GM23338 (cell line): ENCODE measurements at regions not wholly inside any gene's neighbourhood (a gene's known extent, or its start where the extent isn't known, plus 50 kb on each side); places are given as distances from the start of the nearest gene placed in this dataset.

Experiments used
- ATAC-seq: fragments of 200-7000 bp; cut with Tn5 transposase; 3 replicates; pipeline ENCODE4 v1.9.1; 2020
- DNase-seq: peaks from one replicate; pipeline ENCODE4 v3.0.0-alpha.2; 2015; ENCODE audit warnings: low spot score
- H2AFZ ChIP-seq: fragments of 200-600 bp; sonication (generic); 2 replicates; pipeline ENCODE4 v1.8.0; 2016; ENCODE audit warnings: antibody characterized with exemption, mild to moderate bottlenecking, moderate library complexity
- H3F3A ChIP-seq: fragments of 200-600 bp; sonication (generic); replicated peaks from 2 replicates; pipeline ENCODE4 v1.8.0; 2017; ENCODE audit warnings: antibody characterized with exemption, mixed run types, low read depth
- H3K27ac ChIP-seq: fragments of 200-600 bp; sonication (generic); 2 replicates; pipeline ENCODE4 v1.6.1; 2016; ENCODE audit warnings: low read depth
- H3K27me3 ChIP-seq: fragments of 200-600 bp; sonication (generic); 2 replicates; pipeline ENCODE4 v1.8.0; 2016; ENCODE audit warnings: mild to moderate bottlenecking, mixed run types, moderate library complexity; ENCODE audit not compliant: insufficient read depth
- H3K36me3 ChIP-seq: fragments of 200-600 bp; sonication (generic); 2 replicates; pipeline ENCODE4 v1.8.0; 2016; ENCODE audit warnings: mild to moderate bottlenecking; ENCODE audit not compliant: insufficient read depth
- H3K4me1 ChIP-seq: fragments of 200-600 bp; sonication (generic); 2 replicates; pipeline ENCODE4 v1.8.0; 2016; ENCODE audit warnings: mild to moderate bottlenecking, moderate library complexity; ENCODE audit not compliant: insufficient read depth
- H3K4me2 ChIP-seq: fragments of 200-600 bp; sonication (generic); 2 replicates; pipeline ENCODE4 v1.7.1; 2017; ENCODE audit warnings: mixed run types
- H3K4me3 ChIP-seq: fragments of 200-600 bp; sonication (generic); 2 replicates; pipeline ENCODE4 v1.6.1; 2016; ENCODE audit warnings: mixed run types
- H3K79me2 ChIP-seq: fragments of 200-600 bp; sonication (generic); replicated peaks from 2 replicates; pipeline ENCODE4 v1.8.0; 2017; ENCODE audit warnings: mild to moderate bottlenecking; ENCODE audit not compliant: insufficient read depth
- H3K9me2 ChIP-seq: fragments of 200-600 bp; sonication (generic); 2 replicates; pipeline ENCODE4 v1.8.0; 2017; ENCODE audit not compliant: insufficient read depth
- H4K20me1 ChIP-seq: fragments of 200-600 bp; sonication (generic); replicated peaks from 2 replicates; pipeline ENCODE4 v1.8.0; 2017; ENCODE audit warnings: mild to moderate bottlenecking; ENCODE audit not compliant: insufficient read depth
- H3K27ac Mint-ChIP-seq: 2 replicates; pipeline ENCODE4 v1.8.0; 2020; ENCODE audit warnings: inconsistent platforms, mild to moderate bottlenecking, moderate library complexity, mixed read lengths
- H3K27me3 Mint-ChIP-seq: 3 replicates; pipeline ENCODE4 v1.8.0; 2022; ENCODE audit warnings: low read depth, mild to moderate bottlenecking, moderate library complexity, mixed read lengths, inconsistent platforms; ENCODE audit not compliant: insufficient read depth, poor library complexity
- H3K36me3 Mint-ChIP-seq: 3 replicates; pipeline ENCODE4 v1.8.0; 2021; ENCODE audit warnings: low read depth, mild to moderate bottlenecking, inconsistent platforms, moderate library complexity, mixed read lengths
- H3K4me1 Mint-ChIP-seq: 3 replicates; pipeline ENCODE4 v1.8.0; 2020; ENCODE audit warnings: mild to moderate bottlenecking, inconsistent platforms, mixed read lengths
- H3K4me3 Mint-ChIP-seq: 3 replicates; pipeline ENCODE4 v1.8.0; 2021; ENCODE audit warnings: moderate library complexity, mild to moderate bottlenecking, inconsistent platforms, mixed read lengths
- H3K9me3 Mint-ChIP-seq: 3 replicates; pipeline ENCODE4 v1.8.0; 2020; ENCODE audit warnings: moderate library complexity, mild to moderate bottlenecking, inconsistent platforms, mixed read lengths
- CREB1 ChIP-seq: fragments of 250-450 bp; sonication (Bioruptor Pico); IDR thresholded peaks from 2 replicates; pipeline ENCODE4 v1.5.0; 2020; ENCODE audit warnings: low read depth, mild to moderate bottlenecking, moderate library complexity
- EZH2phosphoT487 ChIP-seq: fragments of 200-600 bp; sonication (generic); IDR thresholded peaks from one replicate; pipeline ENCODE4 v1.8.1; 2018; ENCODE audit warnings: antibody characterized with exemption; ENCODE audit not compliant: unreplicated experiment
- JUNB ChIP-seq: IDR thresholded peaks from one replicate; pipeline ENCODE4 v1.6.1; 2016; ENCODE audit warnings: antibody characterized with exemption; ENCODE audit not compliant: unreplicated experiment
- NANOG ChIP-seq: IDR thresholded peaks from 2 replicates; pipeline ENCODE4 v1.6.1; 2016; ENCODE audit warnings: antibody characterized with exemption, borderline replicate concordance
- POLR2AphosphoS5 ChIP-seq: IDR thresholded peaks from 2 replicates; pipeline ENCODE4 v1.6.1; 2016; ENCODE audit warnings: antibody characterized with exemption, low read depth
- STAT1 ChIP-seq: IDR thresholded peaks from one replicate; pipeline ENCODE4 v1.6.1; 2016; ENCODE audit warnings: antibody characterized with exemption; ENCODE audit not compliant: unreplicated experiment
- ZNF114 ChIP-seq: fragments of 250-450 bp; sonication (Bioruptor Pico); IDR thresholded peaks from 2 replicates; pipeline ENCODE4 v1.5.0; 2020; ENCODE audit warnings: mild to moderate bottlenecking, moderate library complexity
- ZNF331 ChIP-seq: fragments of 250-450 bp; sonication (Bioruptor Pico); IDR thresholded peaks from 2 replicates; pipeline ENCODE4 v1.5.0; 2020; ENCODE audit warnings: low read depth, mild to moderate bottlenecking, moderate library complexity
- TF ChIP-seq, protein P1 (sequence below): IDR thresholded peaks from one replicate; pipeline ENCODE4 v1.6.1; 2018; ENCODE audit warnings: antibody characterized with exemption; ENCODE audit not compliant: unreplicated experiment
- TF ChIP-seq, protein P2 (sequence below): IDR thresholded peaks from 2 replicates; pipeline ENCODE4 v1.6.1; 2016; ENCODE audit warnings: antibody characterized with exemption
- TF ChIP-seq, protein P3 (sequence below), 2 experiments: fragments of 200-600 bp in 1 of 2; sonication (generic) in 1 of 2; conservative IDR thresholded peaks; 2 replicates each; pipeline versions ENCODE4 v1.5.1 to v1.6.1; 2016 to 2017; ENCODE audit warnings: antibody characterized with exemption in 2 of 2, low read depth in 2 of 2, mild to moderate bottlenecking in 2 of 2, moderate library complexity in 1 of 2

DNA sequence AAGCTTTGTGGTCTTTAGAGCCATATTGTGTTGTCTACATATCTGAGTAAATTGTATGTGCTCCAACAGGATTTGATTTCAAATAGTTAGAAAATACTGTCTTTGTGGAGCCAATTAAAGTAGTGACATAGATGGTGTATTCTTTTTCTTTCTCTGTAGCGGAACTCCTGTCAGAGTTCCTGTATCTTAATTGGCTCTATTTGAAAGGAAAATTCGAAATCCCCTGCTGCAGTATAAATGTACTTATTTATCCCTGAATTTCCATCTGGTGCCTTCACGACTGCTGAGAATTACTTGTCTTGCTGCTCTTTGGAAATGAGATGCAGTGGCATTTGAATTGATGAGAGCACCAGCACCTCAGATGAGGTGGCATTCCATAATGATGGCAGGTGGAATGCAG is 546.7 kb upstream of the SGCD start:
- H3K4me1 ChIP-seq: no peaks in the 10 kb centered on the region
- Mint-ChIP-seq H3K27me3 (no peaks in the 10 kb centered on the region), H3K4me3 (no peak overlapping the region), H3K4me1 (no peaks in the 10 kb centered on the region), H3K36me3 (peaks cover 5% of the 10 kb centered on the region; the same call in 2 of the 3 replicates), H3K27ac (no peak overlapping the region), H3K9me3 (peaks cover 13% of the 10 kb centered on the region; the same call in 2 of the 3 replicates)
- DNase-seq (no peak), ATAC-seq (no peak)
- H3F3A ChIP-seq: no peaks in the 10 kb centered on the region
- H3K9me2 ChIP-seq: no peaks in the 10 kb centered on the region; the same call in 1 of the 2 replicates
- TF ChIP-seq, protein P1, sequence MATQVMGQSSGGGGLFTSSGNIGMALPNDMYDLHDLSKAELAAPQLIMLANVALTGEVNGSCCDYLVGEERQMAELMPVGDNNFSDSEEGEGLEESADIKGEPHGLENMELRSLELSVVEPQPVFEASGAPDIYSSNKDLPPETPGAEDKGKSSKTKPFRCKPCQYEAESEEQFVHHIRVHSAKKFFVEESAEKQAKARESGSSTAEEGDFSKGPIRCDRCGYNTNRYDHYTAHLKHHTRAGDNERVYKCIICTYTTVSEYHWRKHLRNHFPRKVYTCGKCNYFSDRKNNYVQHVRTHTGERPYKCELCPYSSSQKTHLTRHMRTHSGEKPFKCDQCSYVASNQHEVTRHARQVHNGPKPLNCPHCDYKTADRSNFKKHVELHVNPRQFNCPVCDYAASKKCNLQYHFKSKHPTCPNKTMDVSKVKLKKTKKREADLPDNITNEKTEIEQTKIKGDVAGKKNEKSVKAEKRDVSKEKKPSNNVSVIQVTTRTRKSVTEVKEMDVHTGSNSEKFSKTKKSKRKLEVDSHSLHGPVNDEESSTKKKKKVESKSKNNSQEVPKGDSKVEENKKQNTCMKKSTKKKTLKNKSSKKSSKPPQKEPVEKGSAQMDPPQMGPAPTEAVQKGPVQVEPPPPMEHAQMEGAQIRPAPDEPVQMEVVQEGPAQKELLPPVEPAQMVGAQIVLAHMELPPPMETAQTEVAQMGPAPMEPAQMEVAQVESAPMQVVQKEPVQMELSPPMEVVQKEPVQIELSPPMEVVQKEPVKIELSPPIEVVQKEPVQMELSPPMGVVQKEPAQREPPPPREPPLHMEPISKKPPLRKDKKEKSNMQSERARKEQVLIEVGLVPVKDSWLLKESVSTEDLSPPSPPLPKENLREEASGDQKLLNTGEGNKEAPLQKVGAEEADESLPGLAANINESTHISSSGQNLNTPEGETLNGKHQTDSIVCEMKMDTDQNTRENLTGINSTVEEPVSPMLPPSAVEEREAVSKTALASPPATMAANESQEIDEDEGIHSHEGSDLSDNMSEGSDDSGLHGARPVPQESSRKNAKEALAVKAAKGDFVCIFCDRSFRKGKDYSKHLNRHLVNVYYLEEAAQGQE: no peak
- TF ChIP-seq, protein P2, sequence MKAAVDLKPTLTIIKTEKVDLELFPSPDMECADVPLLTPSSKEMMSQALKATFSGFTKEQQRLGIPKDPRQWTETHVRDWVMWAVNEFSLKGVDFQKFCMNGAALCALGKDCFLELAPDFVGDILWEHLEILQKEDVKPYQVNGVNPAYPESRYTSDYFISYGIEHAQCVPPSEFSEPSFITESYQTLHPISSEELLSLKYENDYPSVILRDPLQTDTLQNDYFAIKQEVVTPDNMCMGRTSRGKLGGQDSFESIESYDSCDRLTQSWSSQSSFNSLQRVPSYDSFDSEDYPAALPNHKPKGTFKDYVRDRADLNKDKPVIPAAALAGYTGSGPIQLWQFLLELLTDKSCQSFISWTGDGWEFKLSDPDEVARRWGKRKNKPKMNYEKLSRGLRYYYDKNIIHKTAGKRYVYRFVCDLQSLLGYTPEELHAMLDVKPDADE: no peak
- TF ChIP-seq CREB1: no peak
- TF ChIP-seq ZNF114 (CRISPR knock-in tag): no peak
- no peak for TF ChIP-seq NANOG
- TF ChIP-seq STAT1: no peak
- no peak for TF ChIP-seq ZNF331 (CRISPR knock-in tag)
- TF ChIP-seq EZH2phosphoT487: no peak
- TF ChIP-seq POLR2AphosphoS5: no peak
- H3K4me2 ChIP-seq: no peak overlapping the region
- no peaks in the 10 kb centered on the region for H4K20me1 ChIP-seq
- H3K79me2 ChIP-seq: no peaks in the 10 kb centered on the region
- H3K36me3 ChIP-seq: no peaks in the 10 kb centered on the region
- H3K27me3 ChIP-seq: no peaks in the 10 kb centered on the region
- no peak overlapping the region for H3K4me3 ChIP-seq
- H2AFZ ChIP-seq: no peak overlapping the region
- no peak overlapping the region for H3K27ac ChIP-seq

DNA sequence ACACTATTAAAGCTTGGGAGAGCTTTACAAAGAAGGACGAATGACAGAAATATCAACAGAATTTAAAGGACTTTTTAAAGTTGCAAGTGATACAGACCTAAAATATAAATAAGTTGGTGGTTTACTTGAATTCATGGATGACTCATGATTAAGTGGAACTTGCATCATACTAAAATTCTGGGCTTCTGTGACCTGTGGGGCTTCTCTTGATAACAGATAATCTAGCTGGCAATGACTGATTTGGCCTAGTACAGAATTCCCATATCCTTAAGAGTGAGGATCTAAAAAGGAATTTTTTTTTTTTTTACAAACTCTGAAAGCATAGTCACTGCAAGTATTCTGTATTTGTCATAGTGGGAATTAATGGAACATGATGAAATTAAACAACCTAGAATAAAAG is 543.7 kb upstream of the SGCD start:
- no peak overlapping the region for H3K4me3 Mint-ChIP-seq
- H3K27ac Mint-ChIP-seq: no peak overlapping the region
- TF ChIP-seq JUNB (no peak), NANOG (no peak), POLR2AphosphoS5 (no peak), ZNF331 (CRISPR knock-in tag) (no peak), EZH2phosphoT487 (no peak), STAT1 (no peak), ZNF114 (CRISPR knock-in tag) (no peak)
- TF ChIP-seq, protein P1: no peak
- TF ChIP-seq, protein P3, sequence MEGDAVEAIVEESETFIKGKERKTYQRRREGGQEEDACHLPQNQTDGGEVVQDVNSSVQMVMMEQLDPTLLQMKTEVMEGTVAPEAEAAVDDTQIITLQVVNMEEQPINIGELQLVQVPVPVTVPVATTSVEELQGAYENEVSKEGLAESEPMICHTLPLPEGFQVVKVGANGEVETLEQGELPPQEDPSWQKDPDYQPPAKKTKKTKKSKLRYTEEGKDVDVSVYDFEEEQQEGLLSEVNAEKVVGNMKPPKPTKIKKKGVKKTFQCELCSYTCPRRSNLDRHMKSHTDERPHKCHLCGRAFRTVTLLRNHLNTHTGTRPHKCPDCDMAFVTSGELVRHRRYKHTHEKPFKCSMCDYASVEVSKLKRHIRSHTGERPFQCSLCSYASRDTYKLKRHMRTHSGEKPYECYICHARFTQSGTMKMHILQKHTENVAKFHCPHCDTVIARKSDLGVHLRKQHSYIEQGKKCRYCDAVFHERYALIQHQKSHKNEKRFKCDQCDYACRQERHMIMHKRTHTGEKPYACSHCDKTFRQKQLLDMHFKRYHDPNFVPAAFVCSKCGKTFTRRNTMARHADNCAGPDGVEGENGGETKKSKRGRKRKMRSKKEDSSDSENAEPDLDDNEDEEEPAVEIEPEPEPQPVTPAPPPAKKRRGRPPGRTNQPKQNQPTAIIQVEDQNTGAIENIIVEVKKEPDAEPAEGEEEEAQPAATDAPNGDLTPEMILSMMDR (conservative IDR thresholded peaks at IDR 0.05; ENCODE audit: low read depth in 2 of 2): no peak
- TF ChIP-seq, protein P2: no peak

More for the DNA sequence above, 543.7 kb upstream of the SGCD start:
- Histone ChIP-seq H4K20me1 (no peaks in the 10 kb centered on the region), H3K27ac (no peak overlapping the region), H3K9me2 (no peaks in the 10 kb centered on the region; the same call in 1 of the 2 replicates), H3K27me3 (no peaks in the 10 kb centered on the region), H2AFZ (no peak overlapping the region), H3K4me2 (no peak overlapping the region), H3K4me1 (no peaks in the 10 kb centered on the region), H3K79me2 (no peaks in the 10 kb centered on the region), H3K4me3 (no peak overlapping the region), H3F3A (no peaks in the 10 kb centered on the region), H3K36me3 (no peaks in the 10 kb centered on the region)
- H3K4me1 Mint-ChIP-seq: no peaks in the 10 kb centered on the region
- no peak for ATAC-seq
- H3K27me3 Mint-ChIP-seq: no peaks in the 10 kb centered on the region
- no peak for DNase-seq
- H3K36me3 Mint-ChIP-seq: peaks cover 5% of the 10 kb centered on the region; the same call in 2 of the 3 replicates
- peaks cover 13% of the 10 kb centered on the region; the same call in 2 of the 3 replicates for H3K9me3 Mint-ChIP-seq
